Trophoblast cell (in vitro differentiated cells and primary cell): ENCODE measurements at regions not wholly inside any gene's neighbourhood (a gene's known extent, or its start where the extent isn't known, plus 50 kb on each side); places are given as distances from the start of the nearest gene placed in this dataset.
A peak's percentile ranks its signal among the peaks of the same experiment; 100 is the strongest.
"Not testable (repeated sequence)": the region's sequence is repeated elsewhere in the genome, so short reads cannot be mapped to it uniquely, and the experiment has no call there.

Experiments used
- DNase-seq, 2 donors: peaks; one replicate each; pipeline ENCODE4 v3.0.0-alpha.2; 2016
- H2AFZ ChIP-seq: 2 replicates; pipeline ENCODE4 v1.6.1; 2013; ENCODE audit warnings: low read length, moderate library complexity, mild to moderate bottlenecking; ENCODE audit not compliant: insufficient read depth, poor library complexity
- H2AK5ac ChIP-seq: 2 replicates; pipeline ENCODE4 v1.6.1; 2013; ENCODE audit warnings: mild to moderate bottlenecking, low read length
- H2BK120ac ChIP-seq: 2 replicates; pipeline ENCODE4 v1.6.1; 2013; ENCODE audit warnings: low read length, mild to moderate bottlenecking, moderate library complexity; ENCODE audit not compliant: insufficient read depth, poor library complexity
- H2BK12ac ChIP-seq: 2 replicates; pipeline ENCODE4 v1.6.1; 2013; ENCODE audit warnings: mild to moderate bottlenecking, low read length, moderate library complexity
- H2BK5ac ChIP-seq: 2 replicates; pipeline ENCODE4 v1.6.1; 2013; ENCODE audit warnings: low read length, low read depth, moderate library complexity, mild to moderate bottlenecking; ENCODE audit not compliant: poor library complexity
- H3K14ac ChIP-seq: 2 replicates; pipeline ENCODE4 v1.6.1; 2013; ENCODE audit warnings: mild to moderate bottlenecking, low read length
- H3K18ac ChIP-seq: 2 replicates; pipeline ENCODE4 v1.6.1; 2013; ENCODE audit warnings: mild to moderate bottlenecking, low read length
- H3K23ac ChIP-seq: 2 replicates; pipeline ENCODE4 v1.6.1; 2013; ENCODE audit warnings: low read length
- H3K27ac ChIP-seq: 2 replicates; pipeline ENCODE4 v1.5.1; 2013; ENCODE audit warnings: low read depth, mild to moderate bottlenecking, inconsistent platforms, low read length, moderate library complexity
- H3K27me3 ChIP-seq: 2 replicates; pipeline ENCODE4 v1.6.1; 2013; ENCODE audit warnings: inconsistent platforms, mild to moderate bottlenecking, low read length, moderate library complexity; ENCODE audit not compliant: insufficient read depth
- H3K36me3 ChIP-seq, 2 experiments: 1 replicate in 1 of 2; 2 replicates in 1 of 2; pipeline ENCODE4 v1.6.1; 2013; ENCODE audit warnings: low read length in 2 of 2, mild to moderate bottlenecking in 2 of 2, moderate library complexity in 1 of 2; ENCODE audit not compliant: insufficient read depth in 2 of 2, control insufficient read depth in 1 of 2
- H3K4ac ChIP-seq: 2 replicates; pipeline ENCODE4 v1.6.1; 2013; ENCODE audit warnings: low read depth, mild to moderate bottlenecking, low read length, moderate library complexity
- H3K4me1 ChIP-seq, 2 experiments: 1 replicate in 1 of 2; 2 replicates in 1 of 2; pipeline ENCODE4 v1.6.1; 2013; ENCODE audit warnings: low read length in 2 of 2, mild to moderate bottlenecking in 2 of 2, moderate library complexity in 1 of 2; ENCODE audit not compliant: insufficient read depth in 2 of 2, control insufficient read depth in 1 of 2
- H3K4me2 ChIP-seq: 2 replicates; pipeline ENCODE4 v1.6.1; 2013; ENCODE audit warnings: inconsistent platforms, mild to moderate bottlenecking, low read length, moderate library complexity
- H3K4me3 ChIP-seq: 2 replicates; pipeline ENCODE4 v1.5.1; 2013; ENCODE audit warnings: mild to moderate bottlenecking, low read depth, low read length, inconsistent platforms
- H3K79me1 ChIP-seq: one replicate; pipeline ENCODE4 v1.6.1; 2013; ENCODE audit warnings: low read length
- H3K79me2 ChIP-seq: 2 replicates; pipeline ENCODE4 v1.6.1; 2013; ENCODE audit warnings: low read length, mild to moderate bottlenecking; ENCODE audit not compliant: control insufficient read depth, insufficient read depth, poor library complexity
- H3K9ac ChIP-seq: 2 replicates; pipeline ENCODE4 v1.6.1; 2013; ENCODE audit warnings: mild to moderate bottlenecking, low read length
- H3K9me3 ChIP-seq: 2 replicates; pipeline ENCODE4 v1.6.1; 2013; ENCODE audit warnings: low read depth, mild to moderate bottlenecking, control low read depth, inconsistent platforms, low read length; ENCODE audit not compliant: insufficient read depth
- H4K12ac ChIP-seq: 2 replicates; pipeline ENCODE4 v1.6.1; 2013; ENCODE audit warnings: low read depth, mild to moderate bottlenecking, low read length, moderate library complexity
- H4K8ac ChIP-seq: 2 replicates; pipeline ENCODE4 v1.6.1; 2013; ENCODE audit warnings: low read depth, mild to moderate bottlenecking, low read length, moderate library complexity
- H4K91ac ChIP-seq: one replicate; pipeline ENCODE4 v1.6.1; 2013; ENCODE audit warnings: low read depth, mild to moderate bottlenecking, low read length, moderate library complexity
- WGBS: extraction: QIAGEN DNeasy Blood & Tissue Kit; methylation state at CpG from one replicate; pipeline ENCODE4 v1.1.7; 2013; ENCODE audit warnings: missing lambda C conversion rate; ENCODE audit not compliant: insufficient read length, insufficient coverage; ENCODE audit errors: extremely low coverage; 5-methylcytosine and 5-hydroxymethylcytosine counted together

- H3K23ac ChIP-seq = no peak overlapping the region
- H2AFZ ChIP-seq = no peak overlapping the region
- no peak overlapping the region for H4K91ac ChIP-seq
- H3K27ac ChIP-seq = no peak overlapping the region
- no peak overlapping the region for H2BK120ac ChIP-seq
- no peak overlapping the region for H3K4ac ChIP-seq
- H3K9ac ChIP-seq = no peak overlapping the region
- H2BK12ac ChIP-seq = no peak overlapping the region
- H3K4me2 ChIP-seq = no peak overlapping the region
- DNase-seq = no peak
- H4K12ac ChIP-seq = no peak overlapping the region
- no peak overlapping the region for H2AK5ac ChIP-seq
- no peaks in the 10 kb centered on the region for H3K27me3 ChIP-seq
- no peaks in the 10 kb centered on the region for H3K79me2 ChIP-seq
- WGBS = no CpG with 5 or more reads among the region's 1 CpG
- H3K9me3 ChIP-seq = no peaks in the 10 kb centered on the region
- H3K14ac ChIP-seq = no peak overlapping the region
- no peak overlapping the region for H3K18ac ChIP-seq
- no peaks in the 10 kb centered on the region for H3K36me3 ChIP-seq
- no peak overlapping the region for H3K4me3 ChIP-seq
- no peak overlapping the region for H4K8ac ChIP-seq
- H2BK5ac ChIP-seq = no peak overlapping the region
- H3K79me1 ChIP-seq = no peaks in the 10 kb centered on the region
- H3K4me1 ChIP-seq = no peaks in the 10 kb centered on the region
Observed at GRCh38 chr2:210376694-210377093, 61.7 kb upstream of the MYL1 start.

DNA sequence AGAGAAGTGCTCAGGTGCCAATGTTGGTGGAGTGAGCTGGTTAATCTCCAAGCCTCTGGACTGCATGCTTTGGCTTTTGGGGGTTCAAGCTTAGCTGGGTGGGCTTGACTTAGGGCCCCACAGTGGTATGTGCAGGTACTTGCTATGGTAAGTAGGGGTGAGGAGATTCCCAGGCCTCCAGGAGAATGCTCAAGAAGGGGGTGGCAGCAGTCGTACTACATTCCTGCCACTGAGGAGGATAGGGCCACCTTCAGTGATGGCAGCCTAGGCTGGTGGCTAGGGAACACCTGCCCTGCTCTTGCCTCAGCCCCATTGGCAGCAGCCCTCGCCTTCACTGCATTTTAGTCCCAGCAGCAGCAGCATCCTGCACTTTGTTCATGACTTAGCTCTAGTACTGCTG is 55.6 kb upstream of the MYL1 start:
- Histone ChIP-seq H3K4me2 (no peak overlapping the region), H2BK120ac (no peak overlapping the region), H2AK5ac (no peak overlapping the region), H3K27me3 (no peaks in the 10 kb centered on the region), H2AFZ (no peak overlapping the region), H4K12ac (no peak overlapping the region), H3K9me3 (no peaks in the 10 kb centered on the region), H3K79me2 (no peaks in the 10 kb centered on the region), H3K9ac (no peak overlapping the region), H3K14ac (no peak overlapping the region), H2BK12ac (no peak overlapping the region), H4K91ac (no peak overlapping the region), H2BK5ac (no peak overlapping the region), H3K4ac (no peak overlapping the region), H4K8ac (no peak overlapping the region), H3K18ac (no peak overlapping the region), H3K79me1 (no peaks in the 10 kb centered on the region), H3K4me3 (no peak overlapping the region), H3K27ac (no peak overlapping the region), H3K36me3 (no peaks in the 10 kb centered on the region), H3K23ac (no peak overlapping the region), H3K4me1 (no peaks in the 10 kb centered on the region)
- no CpG with 5 or more reads among the region's 2 CpGs for WGBS
- DNase-seq = no peak

DNA sequence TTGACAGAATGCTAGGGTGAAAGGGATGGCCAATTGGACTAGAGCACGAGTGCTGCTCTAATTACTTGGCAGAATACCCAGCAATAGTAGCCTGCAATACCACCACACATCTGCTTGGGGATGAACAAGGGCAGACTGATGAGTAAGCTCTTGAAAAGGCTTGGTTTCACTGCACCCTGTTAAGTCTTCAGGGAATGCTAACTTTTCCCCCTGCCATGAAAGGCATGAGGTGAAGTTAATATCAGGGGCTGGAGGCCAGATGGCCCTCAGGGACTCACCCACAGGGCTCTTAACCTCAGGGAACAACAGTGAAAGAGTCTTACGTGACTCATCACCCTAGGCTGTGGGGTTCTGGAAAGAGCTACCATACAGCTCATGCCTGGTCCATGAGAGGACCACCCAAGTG is 51.7 kb upstream of the MYL1 start:
- H2AFZ ChIP-seq = no peak overlapping the region
- DNase-seq = peak; percentile 65 to 73
- H3K23ac ChIP-seq = no peak overlapping the region
- no peaks in the 10 kb centered on the region for H3K27me3 ChIP-seq
- no peaks in the 10 kb centered on the region for H3K79me2 ChIP-seq
- H3K14ac ChIP-seq = no peak overlapping the region
- no peak overlapping the region for H4K91ac ChIP-seq
- no peak overlapping the region for H3K4me2 ChIP-seq
- no peak overlapping the region for H4K12ac ChIP-seq
- no peaks in the 10 kb centered on the region for H3K4me1 ChIP-seq
- H2BK5ac ChIP-seq = no peak overlapping the region
- no peaks in the 10 kb centered on the region for H3K36me3 ChIP-seq
- H2BK120ac ChIP-seq = no peak overlapping the region
- H3K27ac ChIP-seq = no peak overlapping the region
- no CpG with 5 or more reads among the region's 2 CpGs for WGBS
- H3K79me1 ChIP-seq = no peaks in the 10 kb centered on the region
- no peaks in the 10 kb centered on the region for H3K9me3 ChIP-seq
- no peak overlapping the region for H4K8ac ChIP-seq
- no peak overlapping the region for H2AK5ac ChIP-seq
- H2BK12ac ChIP-seq = no peak overlapping the region
- H3K4me3 ChIP-seq = no peak overlapping the region
- H3K18ac ChIP-seq = no peak overlapping the region
- no peak overlapping the region for H3K4ac ChIP-seq
- no peak overlapping the region for H3K9ac ChIP-seq

DNA sequence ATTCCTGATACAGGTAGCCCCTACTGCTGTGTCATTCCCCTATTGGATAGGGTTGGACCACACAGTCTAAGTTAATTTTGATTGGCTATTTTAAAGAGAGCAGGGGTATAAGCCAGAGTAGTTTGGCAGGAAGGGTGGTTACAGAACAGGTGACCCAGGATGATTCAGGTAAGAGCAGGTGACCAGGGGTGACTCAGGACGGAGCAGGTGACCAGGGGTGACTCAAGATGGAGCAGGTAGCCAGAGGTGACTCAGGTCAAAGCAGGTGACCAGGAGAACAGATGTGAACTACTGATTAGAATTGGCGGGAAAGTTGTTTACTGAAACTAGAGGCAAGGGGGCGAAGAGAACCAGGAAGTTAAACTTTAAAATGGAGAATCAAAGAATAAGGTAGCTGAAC is 50.5 kb upstream of the MYL1 start:
- not testable (repeated sequence) for H3K4me2 ChIP-seq, H3K79me2 ChIP-seq, H3K18ac ChIP-seq, H3K4me1 ChIP-seq, H2BK5ac ChIP-seq, H3K23ac ChIP-seq, H2AFZ ChIP-seq, H3K36me3 ChIP-seq, H4K91ac ChIP-seq, H4K8ac ChIP-seq, H3K9me3 ChIP-seq, H3K9ac ChIP-seq, H3K27me3 ChIP-seq, H2AK5ac ChIP-seq, H2BK120ac ChIP-seq, H3K27ac ChIP-seq, H3K79me1 ChIP-seq, H3K14ac ChIP-seq, H4K12ac ChIP-seq, H3K4ac ChIP-seq, H2BK12ac ChIP-seq, H3K4me3 ChIP-seq
- DNase-seq = peak; percentile 58 to 59
- WGBS = no CpG with 5 or more reads among the region's 3 CpGs
